K562 (cell line): ENCODE measurements at regions not wholly inside any gene's neighbourhood (a gene's known extent, or its start where the extent isn't known, plus 50 kb on each side); places are given as distances from the start of the nearest gene placed in this dataset.

Experiments
- MEF2A ChIP-seq: IDR thresholded peaks from 2 replicates; pipeline ENCODE4 v1.6.1; 2011; ENCODE audit warnings: low read depth, mild to moderate bottlenecking, low read length, moderate library complexity; ENCODE audit not compliant: control insufficient read depth
- MXI1 ChIP-seq: IDR thresholded peaks from 2 replicates; pipeline ENCODE4 v1.6.1; 2011; ENCODE audit warnings: low read depth, mild to moderate bottlenecking, improper control_type of control experiment, low read length
- NR3C1 ChIP-seq: sonication (generic); formaldehyde crosslinking; IDR thresholded peaks from 2 replicates; pipeline ENCODE4 v1.8.1; 2022; ENCODE audit warnings: missing genetic modification reagents
- TF ChIP-seq, protein P1 (sequence below): sonication (generic); formaldehyde crosslinking; IDR thresholded peaks from 2 replicates; pipeline ENCODE4 v1.9.0; 2022; ENCODE audit warnings: mild to moderate bottlenecking, missing genetic modification reagents
- TF ChIP-seq, protein P2 (sequence below): sonication (generic); formaldehyde crosslinking; IDR thresholded peaks from 2 replicates; pipeline ENCODE4 v1.8.1; 2023; ENCODE audit warnings: mild to moderate bottlenecking, missing genetic modification reagents
- TF ChIP-seq, protein P3 (sequence below), 3 experiments: IDR thresholded peaks in 2 of 3; conservative IDR thresholded peaks in 1 of 3; 2 replicates each; pipeline ENCODE4 v1.5.1; 2011 to 2012; ENCODE audit warnings: low read length in 3 of 3, mild to moderate bottlenecking in 3 of 3, control low read depth in 2 of 3, improper control_type of control experiment in 1 of 3, inconsistent platforms in 1 of 3, low read depth in 1 of 3, mixed read lengths in 1 of 3, moderate library complexity in 1 of 3; ENCODE audit not compliant: insufficient read depth in 2 of 3

DNA sequence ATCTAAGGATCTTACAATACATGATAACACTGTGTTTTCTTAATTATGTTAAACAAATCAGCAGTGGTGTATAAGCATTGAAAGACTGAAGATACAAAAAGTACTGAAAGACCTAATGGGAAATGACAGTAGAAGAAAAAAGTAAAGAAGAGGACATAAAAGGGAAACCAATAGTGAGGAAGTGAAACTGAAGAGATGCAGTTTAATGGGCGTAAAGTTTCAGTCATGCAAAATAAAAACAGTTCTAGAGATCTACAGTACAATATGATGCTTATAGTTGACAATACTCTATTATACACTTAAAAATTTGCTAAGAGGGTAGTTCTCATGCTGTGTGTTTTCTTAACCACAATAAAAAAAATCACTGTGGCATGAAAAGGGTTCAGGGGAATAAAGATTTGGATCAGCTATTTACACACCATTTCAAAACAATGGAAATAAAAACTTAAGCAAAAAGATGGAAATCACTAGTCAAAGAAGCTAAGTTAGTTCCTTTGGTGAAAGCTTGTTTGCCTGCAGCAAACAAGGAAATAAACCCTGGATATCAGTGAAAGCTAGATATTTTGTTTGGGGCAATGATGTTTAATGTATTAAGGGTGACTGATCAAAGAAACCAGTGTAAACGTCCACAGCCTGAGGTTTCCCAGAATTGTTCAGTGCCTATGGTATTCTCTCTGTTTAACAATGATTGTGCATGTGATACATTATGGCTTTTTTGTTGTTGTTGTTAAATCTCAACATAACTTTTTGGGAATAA, 1160.8 kb upstream of the ADGRL2 start:
- TF ChIP-seq NR3C1 (CRISPR knock-in tag) (no peak), MEF2A (no peak), MXI1 (no peak)
- TF ChIP-seq, protein P1, sequence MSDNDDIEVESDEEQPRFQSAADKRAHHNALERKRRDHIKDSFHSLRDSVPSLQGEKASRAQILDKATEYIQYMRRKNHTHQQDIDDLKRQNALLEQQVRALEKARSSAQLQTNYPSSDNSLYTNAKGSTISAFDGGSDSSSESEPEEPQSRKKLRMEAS (CRISPR knock-in tag), result no peak
- TF ChIP-seq, protein P2, sequence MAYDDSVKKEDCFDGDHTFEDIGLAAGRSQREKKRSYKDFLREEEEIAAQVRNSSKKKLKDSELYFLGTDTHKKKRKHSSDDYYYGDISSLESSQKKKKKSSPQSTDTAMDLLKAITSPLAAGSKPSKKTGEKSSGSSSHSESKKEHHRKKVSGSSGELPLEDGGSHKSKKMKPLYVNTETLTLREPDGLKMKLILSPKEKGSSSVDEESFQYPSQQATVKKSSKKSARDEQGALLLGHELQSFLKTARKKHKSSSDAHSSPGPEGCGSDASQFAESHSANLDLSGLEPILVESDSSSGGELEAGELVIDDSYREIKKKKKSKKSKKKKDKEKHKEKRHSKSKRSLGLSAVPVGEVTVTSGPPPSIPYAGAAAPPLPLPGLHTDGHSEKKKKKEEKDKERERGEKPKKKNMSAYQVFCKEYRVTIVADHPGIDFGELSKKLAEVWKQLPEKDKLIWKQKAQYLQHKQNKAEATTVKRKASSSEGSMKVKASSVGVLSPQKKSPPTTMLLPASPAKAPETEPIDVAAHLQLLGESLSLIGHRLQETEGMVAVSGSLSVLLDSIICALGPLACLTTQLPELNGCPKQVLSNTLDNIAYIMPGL (CRISPR knock-in tag), result no peak
- TF ChIP-seq, protein P3, sequence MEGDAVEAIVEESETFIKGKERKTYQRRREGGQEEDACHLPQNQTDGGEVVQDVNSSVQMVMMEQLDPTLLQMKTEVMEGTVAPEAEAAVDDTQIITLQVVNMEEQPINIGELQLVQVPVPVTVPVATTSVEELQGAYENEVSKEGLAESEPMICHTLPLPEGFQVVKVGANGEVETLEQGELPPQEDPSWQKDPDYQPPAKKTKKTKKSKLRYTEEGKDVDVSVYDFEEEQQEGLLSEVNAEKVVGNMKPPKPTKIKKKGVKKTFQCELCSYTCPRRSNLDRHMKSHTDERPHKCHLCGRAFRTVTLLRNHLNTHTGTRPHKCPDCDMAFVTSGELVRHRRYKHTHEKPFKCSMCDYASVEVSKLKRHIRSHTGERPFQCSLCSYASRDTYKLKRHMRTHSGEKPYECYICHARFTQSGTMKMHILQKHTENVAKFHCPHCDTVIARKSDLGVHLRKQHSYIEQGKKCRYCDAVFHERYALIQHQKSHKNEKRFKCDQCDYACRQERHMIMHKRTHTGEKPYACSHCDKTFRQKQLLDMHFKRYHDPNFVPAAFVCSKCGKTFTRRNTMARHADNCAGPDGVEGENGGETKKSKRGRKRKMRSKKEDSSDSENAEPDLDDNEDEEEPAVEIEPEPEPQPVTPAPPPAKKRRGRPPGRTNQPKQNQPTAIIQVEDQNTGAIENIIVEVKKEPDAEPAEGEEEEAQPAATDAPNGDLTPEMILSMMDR (IDR thresholded peaks at IDR 0.05 in 2 of 3, conservative IDR thresholded peaks at IDR 0.05 in 1 of 3; ENCODE audit: insufficient read depth in 2 of 3, low read depth in 1 of 3, low read length in 3 of 3), result no peak
